AG04450 (cell line): ENCODE measurements at regions not wholly inside any gene's neighbourhood (a gene's known extent, or its start where the extent isn't known, plus 50 kb on each side); places are given as distances from the start of the nearest gene placed in this dataset.

Experiments used
- CTCF ChIA-PET: fragments of 300-600, 350-600 bp; formaldehyde crosslinking; extraction: SDS; loops from one replicate; lab custom pipeline; 2022; ENCODE audit warnings: antibody characterized with exemption, inconsistent platforms; lab: Charles Lee
- POLR2A ChIA-PET: fragments of 350-600 bp; formaldehyde crosslinking; extraction: SDS; loops from one replicate; lab custom pipeline; 2021; ENCODE audit warnings: antibody characterized with exemption, inconsistent platforms; lab: Yijun Ruan, JAX
- DNase-seq: peaks from one replicate; pipeline ENCODE4 v3.0.0-alpha.2; 2011; ENCODE audit warnings: low read depth, low spot score
- H3K27ac ChIP-seq: one replicate; pipeline ENCODE4 v1.5.1; 2012; ENCODE audit warnings: low read depth, low read length, control low read depth
- H3K27me3 ChIP-seq: one replicate; pipeline ENCODE4 v1.6.0; 2012; ENCODE audit warnings: low read length; ENCODE audit not compliant: control insufficient read depth, insufficient read depth
- H3K4me3 ChIP-seq: 2 replicates; pipeline ENCODE4 v1.5.1; 2011; ENCODE audit warnings: mild to moderate bottlenecking, low read depth, low read length, control low read depth
- H3K9me3 ChIP-seq: 2 replicates; pipeline ENCODE4 v1.5.1; 2012; ENCODE audit warnings: low read length; ENCODE audit not compliant: control insufficient read depth, insufficient read depth
- TF ChIP-seq, protein P1 (sequence below): IDR thresholded peaks from 2 replicates; pipeline ENCODE4 v1.5.1; 2011; ENCODE audit warnings: low read depth, low read length, control low read depth, inconsistent platforms

- Histone ChIP-seq H3K27ac (no peak overlapping the region), H3K4me3 (no peak overlapping the region), H3K9me3 (no peaks in the 10 kb centered on the region), H3K27me3 (no peaks in the 10 kb centered on the region)
- ChIA-PET POLR2A (no interaction called here), CTCF (interaction anchor here (1.0 kb wide), 1 partner anchor 35 kb away, joined by 3 read pairs; no protein-coding TSS in a partner anchor)
- TF ChIP-seq, protein P1, sequence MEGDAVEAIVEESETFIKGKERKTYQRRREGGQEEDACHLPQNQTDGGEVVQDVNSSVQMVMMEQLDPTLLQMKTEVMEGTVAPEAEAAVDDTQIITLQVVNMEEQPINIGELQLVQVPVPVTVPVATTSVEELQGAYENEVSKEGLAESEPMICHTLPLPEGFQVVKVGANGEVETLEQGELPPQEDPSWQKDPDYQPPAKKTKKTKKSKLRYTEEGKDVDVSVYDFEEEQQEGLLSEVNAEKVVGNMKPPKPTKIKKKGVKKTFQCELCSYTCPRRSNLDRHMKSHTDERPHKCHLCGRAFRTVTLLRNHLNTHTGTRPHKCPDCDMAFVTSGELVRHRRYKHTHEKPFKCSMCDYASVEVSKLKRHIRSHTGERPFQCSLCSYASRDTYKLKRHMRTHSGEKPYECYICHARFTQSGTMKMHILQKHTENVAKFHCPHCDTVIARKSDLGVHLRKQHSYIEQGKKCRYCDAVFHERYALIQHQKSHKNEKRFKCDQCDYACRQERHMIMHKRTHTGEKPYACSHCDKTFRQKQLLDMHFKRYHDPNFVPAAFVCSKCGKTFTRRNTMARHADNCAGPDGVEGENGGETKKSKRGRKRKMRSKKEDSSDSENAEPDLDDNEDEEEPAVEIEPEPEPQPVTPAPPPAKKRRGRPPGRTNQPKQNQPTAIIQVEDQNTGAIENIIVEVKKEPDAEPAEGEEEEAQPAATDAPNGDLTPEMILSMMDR = no peak
- DNase-seq = no peak
Observed at GRCh38 chr1:219420913-219421312, 192.0 kb downstream of the ZC3H11B start.

DNA sequence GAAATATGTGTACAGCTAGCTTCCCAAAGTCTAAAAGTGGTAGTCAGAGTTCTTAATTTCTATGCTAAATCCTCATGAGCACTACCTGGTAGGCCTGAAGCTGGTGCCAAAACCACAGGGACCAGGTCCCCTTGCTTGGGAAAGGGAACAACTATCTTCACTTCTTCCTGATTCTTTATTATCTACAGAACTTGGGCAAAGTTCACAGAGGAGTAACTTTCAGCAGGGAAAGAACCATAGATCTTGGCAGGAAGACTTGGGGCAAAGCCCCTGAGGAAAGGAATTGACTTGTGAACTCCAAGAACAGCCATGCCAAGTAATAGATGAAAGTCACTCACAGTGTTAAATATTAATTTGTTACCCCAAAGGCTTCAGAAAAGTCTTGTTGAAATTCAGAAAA, 193.0 kb downstream of the ZC3H11B start:
- H3K27ac ChIP-seq = no peak overlapping the region
- no peak for DNase-seq
- no peaks in the 10 kb centered on the region for H3K27me3 ChIP-seq
- ChIA-PET POLR2A (no interaction called here), CTCF (no interaction called here)
- TF ChIP-seq, protein P1 = no peak
- no peaks in the 10 kb centered on the region for H3K9me3 ChIP-seq
- no peak overlapping the region for H3K4me3 ChIP-seq

DNA sequence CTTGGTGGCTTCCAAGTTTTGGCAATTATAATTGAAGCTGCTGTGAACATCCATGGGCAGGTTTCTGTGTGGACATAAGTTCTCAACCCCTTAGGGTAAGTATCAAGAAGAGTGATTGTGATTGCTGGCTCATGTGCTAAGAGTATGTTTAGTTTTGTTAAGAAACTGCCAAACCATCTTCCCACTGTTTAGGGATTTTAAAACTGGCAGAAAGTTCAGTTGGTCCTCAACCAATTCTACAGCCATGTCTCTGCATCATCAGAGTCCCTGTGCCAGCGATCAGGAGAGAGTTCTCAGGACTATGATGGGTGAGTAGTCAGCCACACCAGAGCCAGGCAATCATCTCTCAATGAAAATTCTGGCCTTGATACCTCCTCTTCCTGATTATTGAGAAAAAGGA, 193.8 kb downstream of the ZC3H11B start:
- CTCF ChIA-PET = no interaction called here
- TF ChIP-seq, protein P1 = no peak
- Histone ChIP-seq H3K9me3 (no peaks in the 10 kb centered on the region), H3K4me3 (no peak overlapping the region), H3K27ac (no peak overlapping the region), H3K27me3 (no peaks in the 10 kb centered on the region)
- DNase-seq = no peak
- POLR2A ChIA-PET = no interaction called here

- H3K9me3 ChIP-seq = no peaks in the 10 kb centered on the region
- no peaks in the 10 kb centered on the region for H3K27me3 ChIP-seq
- ChIA-PET POLR2A (no interaction called here), CTCF (interaction anchor here (0.6 to 2.0 kb wide), 9 partner anchors 11 to 1116 kb away, joined by 3 to 10 read pairs (median 4); no protein-coding TSS in a partner anchor)
- TF ChIP-seq, protein P1 = no peak
- DNase-seq = no peak
- no peak overlapping the region for H3K27ac ChIP-seq
- no peak overlapping the region for H3K4me3 ChIP-seq
Observed at GRCh38 chr1:219417610-219418009, 195.3 kb downstream of the ZC3H11B start.

DNA sequence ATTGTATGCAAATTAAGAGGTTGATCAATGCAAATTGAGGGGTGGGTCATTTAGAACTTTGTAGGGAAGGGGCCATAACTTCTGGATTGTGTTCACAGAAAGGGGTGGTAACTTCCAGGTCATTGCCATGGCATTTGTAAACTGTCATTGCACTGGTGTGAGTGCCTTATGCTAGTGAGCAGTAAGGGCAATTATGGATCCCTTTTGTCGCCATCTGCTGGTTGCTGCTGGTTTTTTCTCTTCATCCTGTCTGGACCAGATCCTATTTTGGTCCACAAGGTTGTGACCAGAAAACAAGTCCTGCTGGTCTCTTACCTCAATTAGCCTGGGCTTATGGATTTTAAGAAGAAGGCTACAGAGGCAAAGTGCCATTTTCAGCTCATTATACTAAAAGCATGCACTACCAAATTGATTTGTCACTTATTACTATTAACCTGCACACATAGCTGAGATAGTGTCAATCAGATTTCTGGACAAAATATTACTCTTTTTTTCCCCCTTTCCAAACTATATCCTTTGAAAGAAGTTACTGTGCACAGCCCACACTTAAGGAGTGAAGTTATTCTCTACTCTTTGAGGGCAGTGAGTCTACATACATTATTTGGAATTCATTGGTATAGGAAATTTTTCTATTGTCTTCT, 196.2 kb downstream of the ZC3H11B start:
- no peaks in the 10 kb centered on the region for H3K27me3 ChIP-seq
- no peak for DNase-seq
- H3K9me3 ChIP-seq = no peaks in the 10 kb centered on the region
- ChIA-PET CTCF (interaction anchor here (0.6 to 2.0 kb wide), 17 partner anchors 9 to 1087 kb away, joined by 3 to 10 read pairs (median 4); partner anchors contain the start of gene TGFB2), POLR2A (no interaction called here)
- H3K27ac ChIP-seq = no peak overlapping the region
- no peak overlapping the region for H3K4me3 ChIP-seq
- TF ChIP-seq, protein P1 = peak; percentile 76
